Effector memory CD4-positive, alpha-beta T cell (primary cell): ENCODE measurements at regions not wholly inside any gene's neighbourhood (a gene's known extent, or its start where the extent isn't known, plus 50 kb on each side); places are given as distances from the start of the nearest gene placed in this dataset.
"Not testable (repeated sequence)": the region's sequence is repeated elsewhere in the genome, so short reads cannot be mapped to it uniquely, and the experiment has no call there.

Experiments
- DNase-seq, 3 donors: peaks; one replicate each; pipeline ENCODE4 v3.0.0-alpha.2; 2020
- H3K27ac ChIP-seq: 2 replicates; pipeline ENCODE4 v1.7.0; 2013; ENCODE audit warnings: mild to moderate bottlenecking, low read length, moderate library complexity; ENCODE audit not compliant: insufficient read depth, poor library complexity, severe bottlenecking
- H3K27me3 ChIP-seq: replicated peaks from 2 replicates; pipeline ENCODE4 v1.7.0; 2013; ENCODE audit warnings: mild to moderate bottlenecking, low read length; ENCODE audit not compliant: insufficient read depth, control insufficient read depth, poor library complexity, severe bottlenecking
- H3K36me3 ChIP-seq: 2 replicates; pipeline ENCODE4 v1.7.0; 2013; ENCODE audit warnings: mild to moderate bottlenecking, low read length, moderate library complexity; ENCODE audit not compliant: control insufficient read depth, insufficient read depth
- H3K4me1 ChIP-seq: 2 replicates; pipeline ENCODE4 v1.7.0; 2013; ENCODE audit warnings: low read length, mild to moderate bottlenecking; ENCODE audit not compliant: control insufficient read depth, insufficient read depth, poor library complexity, severe bottlenecking
- H3K4me3 ChIP-seq: 2 replicates; pipeline ENCODE4 v1.7.0; 2013; ENCODE audit warnings: low read length, low read depth, mild to moderate bottlenecking; ENCODE audit not compliant: insufficient read depth, poor library complexity, severe bottlenecking
- H3K9me3 ChIP-seq: 2 replicates; pipeline ENCODE4 v1.7.0; 2013; ENCODE audit warnings: mild to moderate bottlenecking, low read length, moderate library complexity; ENCODE audit not compliant: control insufficient read depth

DNA sequence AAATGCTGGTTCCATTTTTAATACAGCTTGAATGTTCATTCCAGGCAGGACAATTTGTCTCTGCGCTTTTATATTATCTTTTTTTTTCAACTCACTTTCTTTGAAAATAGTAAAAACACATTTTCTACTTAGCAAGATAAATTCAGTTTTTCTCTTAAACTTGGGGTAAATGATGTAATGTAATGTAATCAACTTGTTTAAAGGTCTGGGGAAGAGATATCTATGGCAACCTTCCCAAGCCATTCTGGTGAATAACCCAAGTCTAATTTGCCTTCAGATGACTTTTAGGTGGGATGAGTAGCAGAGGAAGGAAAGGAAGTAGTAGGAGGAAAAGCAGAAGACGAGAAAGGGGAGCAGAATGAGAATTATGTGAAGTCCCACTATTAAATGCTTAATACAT lies 335.1 kb downstream of the SV2B start:
- no peak overlapping the region for H3K27ac ChIP-seq
- DNase-seq = no peak
- no peaks in the 10 kb centered on the region for H3K9me3 ChIP-seq
- no peaks in the 10 kb centered on the region for H3K27me3 ChIP-seq
- no peak overlapping the region for H3K4me3 ChIP-seq
- no peaks in the 10 kb centered on the region for H3K36me3 ChIP-seq
- H3K4me1 ChIP-seq = no peaks in the 10 kb centered on the region

DNA sequence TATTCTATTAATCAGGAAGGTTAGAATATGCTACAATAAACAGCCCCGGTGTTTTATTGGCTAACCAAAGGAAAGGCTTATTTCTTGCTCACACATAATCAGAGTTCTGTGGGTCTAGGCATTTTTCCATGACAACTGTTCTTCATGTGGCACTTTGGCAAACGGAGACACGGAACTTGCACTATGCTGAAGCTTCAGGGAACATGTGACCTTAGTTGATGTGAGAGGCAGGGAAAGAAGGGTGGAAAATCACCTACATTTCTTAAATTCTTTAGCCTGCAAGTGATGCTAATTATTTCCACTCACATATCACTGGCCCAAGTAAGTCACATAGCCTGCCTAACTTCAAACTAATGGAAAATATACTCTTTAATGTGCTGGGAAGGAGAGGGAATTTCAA lies 344.6 kb downstream of the SV2B start:
- no peaks in the 10 kb centered on the region for H3K27me3 ChIP-seq
- H3K9me3 ChIP-seq = no peaks in the 10 kb centered on the region
- no peaks in the 10 kb centered on the region for H3K4me1 ChIP-seq

DNA sequence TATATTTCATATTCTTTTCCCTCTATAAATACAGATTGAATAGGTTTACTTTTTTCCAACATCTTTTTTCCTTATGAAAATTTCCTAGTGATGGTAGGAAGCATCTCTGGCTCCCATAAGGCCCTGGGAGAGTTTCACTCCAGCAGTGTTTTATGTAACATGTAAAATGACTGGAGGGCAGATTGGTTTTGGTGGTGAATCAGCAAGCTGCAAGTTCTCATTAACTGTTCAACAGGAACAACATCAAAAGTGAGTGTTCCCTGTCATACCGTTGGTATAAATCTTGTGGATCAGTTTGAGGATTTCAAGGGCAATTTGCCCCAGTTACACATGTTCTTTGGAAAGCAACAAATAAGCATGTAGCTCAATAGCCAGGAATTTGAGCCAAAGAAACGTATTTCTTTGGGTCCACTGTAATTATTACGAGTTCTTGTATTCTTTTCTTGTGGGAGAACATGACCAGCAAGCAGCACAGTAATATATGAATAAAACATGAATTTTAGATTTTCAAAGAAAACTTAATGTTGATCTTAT lies 345.7 kb downstream of the SV2B start:
- Histone ChIP-seq H3K36me3 (no peaks in the 10 kb centered on the region), H3K4me1 (no peaks in the 10 kb centered on the region), H3K27me3 (no peaks in the 10 kb centered on the region), H3K9me3 (no peaks in the 10 kb centered on the region), H3K27ac (no peak overlapping the region), H3K4me3 (no peak overlapping the region)
- DNase-seq = no peak

More for the DNA sequence above, 344.6 kb downstream of the SV2B start:
- no peak for DNase-seq
- no peak overlapping the region for H3K4me3 ChIP-seq
- no peaks in the 10 kb centered on the region for H3K36me3 ChIP-seq
- H3K27ac ChIP-seq = no peak overlapping the region

DNA sequence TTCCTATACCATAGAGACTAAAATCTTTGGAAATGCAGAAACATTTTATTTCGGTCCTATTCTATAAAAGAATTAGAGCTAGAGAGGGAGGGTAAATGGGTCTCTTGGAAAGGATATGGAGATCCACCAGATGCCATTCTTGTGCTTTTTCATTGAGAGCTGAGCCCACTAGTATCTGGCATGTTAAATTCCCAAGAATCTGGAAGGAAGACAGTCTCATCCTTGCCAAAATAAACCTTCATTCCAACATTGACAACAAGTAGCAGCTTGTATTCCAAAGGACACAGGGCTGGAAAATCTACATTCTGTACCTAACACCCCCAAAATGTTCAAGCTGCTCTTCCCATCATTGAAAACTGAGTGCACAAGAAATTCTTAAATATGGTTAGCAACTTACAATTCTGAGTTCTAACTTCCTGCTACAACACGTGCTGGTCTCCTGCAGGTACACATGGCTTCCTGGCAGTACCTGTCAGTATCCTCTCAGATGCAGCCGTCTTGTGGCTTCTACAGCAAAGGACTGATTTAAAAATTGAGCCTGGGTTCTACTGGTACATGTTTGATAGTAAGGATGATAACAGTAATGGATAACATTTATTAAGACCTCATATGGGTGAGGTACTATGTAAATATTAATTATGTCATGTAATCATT lies 348.1 kb downstream of the SV2B start:
- DNase-seq = no peak
- Histone ChIP-seq H3K4me1 (no peaks in the 10 kb centered on the region), H3K27ac (no peak overlapping the region), H3K9me3 (no peaks in the 10 kb centered on the region), H3K36me3 (no peaks in the 10 kb centered on the region), H3K4me3 (no peak overlapping the region), H3K27me3 (no peaks in the 10 kb centered on the region)

DNA sequence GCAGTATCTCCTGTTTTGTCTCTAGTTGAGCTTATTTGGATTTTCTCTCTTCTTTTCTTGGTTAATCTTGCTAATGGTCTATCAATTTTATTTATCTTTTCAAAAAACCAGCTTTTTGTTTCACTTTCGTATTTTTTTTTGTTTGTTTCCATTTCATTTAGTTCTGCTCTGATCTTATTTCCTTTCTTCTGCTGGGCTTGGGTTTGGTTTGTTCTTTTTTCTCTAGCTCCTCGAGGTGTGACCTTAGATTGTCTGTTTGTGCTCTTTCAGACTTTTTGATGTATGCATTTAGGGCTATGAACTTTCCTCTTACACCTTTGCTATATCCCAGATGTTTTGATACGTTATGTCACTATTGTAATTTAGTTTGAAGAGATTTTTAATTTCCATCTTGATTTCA lies 353.3 kb downstream of the SV2B start:
- not testable (repeated sequence) for H3K4me1 ChIP-seq, H3K27ac ChIP-seq, H3K27me3 ChIP-seq, H3K4me3 ChIP-seq, DNase-seq, H3K36me3 ChIP-seq, H3K9me3 ChIP-seq

DNA sequence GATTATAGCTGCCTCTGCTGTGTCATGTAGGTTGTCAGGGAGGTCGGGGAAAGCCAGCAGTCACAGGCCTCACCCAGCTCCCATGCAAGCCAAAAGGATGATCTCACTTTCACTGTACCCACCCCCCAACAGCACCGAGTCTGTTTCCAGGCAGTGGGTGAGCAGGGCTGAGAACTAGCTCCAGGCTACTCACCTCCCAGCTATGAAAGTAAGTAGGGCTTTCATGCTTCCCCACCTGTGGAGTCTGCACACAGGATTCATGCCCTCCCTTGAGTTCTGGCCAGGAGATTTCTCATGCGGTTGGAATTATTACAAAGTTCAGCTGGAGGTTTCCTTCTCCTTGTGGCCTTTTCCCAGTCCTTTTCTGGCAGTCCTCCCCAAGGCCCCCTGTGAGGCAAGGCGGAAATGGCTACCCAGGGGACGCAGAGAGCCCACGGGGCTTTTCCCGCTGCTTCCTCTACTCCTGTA lies 356.2 kb downstream of the SV2B start:
- no peaks in the 10 kb centered on the region for H3K4me1 ChIP-seq
- H3K9me3 ChIP-seq = no peaks in the 10 kb centered on the region
- H3K27ac ChIP-seq = no peak overlapping the region
- DNase-seq = no peak
- H3K36me3 ChIP-seq = no peaks in the 10 kb centered on the region
- no peak overlapping the region for H3K4me3 ChIP-seq
- H3K27me3 ChIP-seq = no peaks in the 10 kb centered on the region

DNA sequence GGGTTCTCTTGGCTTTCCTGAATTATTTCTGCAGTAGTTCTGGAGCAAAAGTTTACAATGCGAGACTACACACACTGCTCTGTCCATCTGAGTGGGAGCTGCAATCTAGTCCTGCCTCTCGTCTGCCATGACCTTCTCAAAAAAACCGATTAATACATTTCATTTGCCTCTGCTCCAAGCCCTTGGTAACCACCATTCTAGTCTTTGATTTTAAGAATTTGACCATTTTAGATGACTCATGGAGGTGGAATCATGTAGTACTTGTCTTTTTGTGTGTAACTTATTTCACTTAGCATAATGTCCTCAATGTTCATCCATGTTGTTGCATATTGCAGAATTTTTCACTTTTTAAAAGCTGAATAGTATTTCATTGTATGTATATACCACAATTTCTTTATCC lies 356.9 kb downstream of the SV2B start:
- Histone ChIP-seq H3K36me3 (no peaks in the 10 kb centered on the region), H3K4me3 (no peak overlapping the region), H3K27me3 (no peaks in the 10 kb centered on the region), H3K9me3 (no peaks in the 10 kb centered on the region), H3K27ac (no peak overlapping the region), H3K4me1 (no peaks in the 10 kb centered on the region)
- no peak for DNase-seq

DNA sequence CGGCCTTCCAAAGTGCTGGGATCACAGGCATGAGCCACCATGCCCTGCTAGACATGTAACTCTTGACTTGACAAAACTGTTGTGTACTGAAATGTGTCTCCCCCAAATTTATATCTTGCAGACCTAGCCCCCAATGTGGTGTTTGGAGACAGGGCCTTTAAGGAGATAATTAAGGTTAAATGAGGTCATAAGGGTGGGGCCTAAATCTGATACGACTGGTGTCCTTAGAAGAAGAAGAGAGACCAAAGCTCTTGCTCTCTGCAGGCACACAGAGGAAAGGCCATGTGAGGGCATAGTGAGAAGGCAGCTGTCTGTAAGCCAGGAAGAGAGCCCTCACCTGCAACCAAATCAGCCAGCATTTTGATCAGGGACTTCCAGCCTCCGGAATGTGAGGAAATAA lies 361.3 kb downstream of the SV2B start:
- H3K4me3 ChIP-seq = no peak overlapping the region
- H3K4me1 ChIP-seq = no peaks in the 10 kb centered on the region
- DNase-seq = no peak
- H3K27me3 ChIP-seq = no peaks in the 10 kb centered on the region
- H3K36me3 ChIP-seq = no peaks in the 10 kb centered on the region
- no peak overlapping the region for H3K27ac ChIP-seq
- H3K9me3 ChIP-seq = no peaks in the 10 kb centered on the region

DNA sequence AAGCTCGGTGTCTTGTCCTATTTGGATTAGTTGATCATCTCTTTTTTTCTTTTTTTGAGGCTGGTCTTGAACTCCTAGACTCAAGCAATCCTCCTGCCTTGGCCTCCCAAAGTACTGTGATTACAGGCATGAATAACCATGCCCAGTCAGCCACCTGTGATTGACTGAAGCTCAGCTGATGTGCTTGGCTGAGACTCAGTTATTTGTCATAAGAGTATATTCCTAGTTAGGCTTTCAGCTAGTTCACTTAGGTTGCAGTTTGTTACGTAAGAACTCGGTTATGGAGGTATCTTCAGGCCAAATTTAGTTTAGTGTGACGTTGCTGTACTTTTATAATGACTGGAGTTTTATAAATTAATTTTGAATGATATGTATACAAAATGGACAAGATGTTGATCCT lies 365.0 kb downstream of the SV2B start:
- no peak for DNase-seq
- H3K27me3 ChIP-seq = no peaks in the 10 kb centered on the region
- no peaks in the 10 kb centered on the region for H3K36me3 ChIP-seq
- H3K4me3 ChIP-seq = no peak overlapping the region
- peaks cover 9% of the 10 kb centered on the region for H3K4me1 ChIP-seq
- H3K9me3 ChIP-seq = no peaks in the 10 kb centered on the region
- no peak overlapping the region for H3K27ac ChIP-seq

DNA sequence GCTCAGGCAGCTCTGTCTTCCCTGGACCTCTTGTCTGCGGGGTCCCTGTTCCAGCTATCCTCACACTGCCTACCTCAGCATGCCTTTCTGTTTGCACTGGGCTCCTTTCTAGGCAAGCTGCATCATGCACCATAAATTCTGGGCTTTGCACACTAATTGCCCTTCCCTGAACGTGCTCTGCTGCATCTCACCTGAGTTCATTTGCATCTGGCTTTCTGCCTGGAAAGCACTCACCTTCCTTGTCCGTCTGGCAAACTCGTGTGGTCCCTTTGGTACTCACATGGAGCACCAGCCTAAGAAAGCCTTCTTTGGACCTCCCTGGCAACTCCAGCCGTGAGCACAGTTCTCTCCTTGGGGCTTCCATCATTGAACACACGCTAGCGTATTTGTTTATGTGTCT lies 365.6 kb downstream of the SV2B start:
- Histone ChIP-seq H3K27ac (no peak overlapping the region), H3K4me3 (no peak overlapping the region), H3K9me3 (no peaks in the 10 kb centered on the region), H3K36me3 (no peaks in the 10 kb centered on the region), H3K27me3 (no peaks in the 10 kb centered on the region), H3K4me1 (peaks cover 9% of the 10 kb centered on the region)
- no peak for DNase-seq
